ENCODE measurements at regions not wholly inside any gene's neighbourhood (a gene's known extent, or its start where the extent isn't known, plus 50 kb on each side); places are given as distances from the start of the nearest gene placed in this dataset.

- no peak for TF ChIP-seq POLR2A (IDR thresholded peaks at IDR 0.05)
- TF ChIP-seq CTCF (IDR thresholded peaks at IDR 0.05): no peak
Observed at GRCh38 chr9:22514871-22515270, 68.2 kb downstream of the DMRTA1 start.

Measured in lower leg skin (tissue), 3 donors.